HT-29 (cell line): ENCODE measurements at regions not wholly inside any gene's neighbourhood (a gene's known extent, or its start where the extent isn't known, plus 50 kb on each side); places are given as distances from the start of the nearest gene placed in this dataset.

Source experiments
- DNase-seq: peaks from one replicate; pipeline ENCODE4 v3.0.0-alpha.2; 2015; ENCODE audit warnings: low spot score

- DNase-seq: no peak
These were observed 102.6 kb downstream of the MCFD2 start for GRCh38 chr2:46813020-46813415.
